ENCODE measurements at regions not wholly inside any gene's neighbourhood (a gene's known extent, or its start where the extent isn't known, plus 50 kb on each side); places are given as distances from the start of the nearest gene placed in this dataset.

- no CpG with 5 or more reads among the region's 2 CpGs for WGBS (ENCODE audit: extremely low coverage, insufficient read length, low lambda C conversion rate)
These were observed 472.0 kb upstream of the KLF6 start for GRCh38 chr10:4256971-4257370.

More at GRCh38 chr10:4256971-4257370, 472.0 kb upstream of the KLF6 start:
- Histone ChIP-seq H2BK15ac (ENCODE audit: low read depth, low read length) (no peak overlapping the region), H3K23ac (ENCODE audit: insufficient read length, low read depth, low read length) (no peak overlapping the region), H3K9ac (ENCODE audit: extremely low read depth, insufficient read length, low read length) (no peak overlapping the region), H2BK12ac (ENCODE audit: insufficient read length, low read depth, low read length) (no peak overlapping the region), H3K4me2 (ENCODE audit: insufficient read depth, insufficient read length, low read length) (no peak overlapping the region), H3K27ac (ENCODE audit: insufficient read length, low read depth, low read length) (no peak overlapping the region), H3K79me1 (ENCODE audit: insufficient read depth, low read depth, low read length, poor library complexity, severe bottlenecking) (no peaks in the 10 kb centered on the region), H3K9me3 (ENCODE audit: control insufficient read depth, low read depth, low read length) (no peaks in the 10 kb centered on the region), H3K27me3 (ENCODE audit: insufficient read depth, low read length) (no peaks in the 10 kb centered on the region), H4K91ac (ENCODE audit: insufficient read length, low read depth, low read length) (no peak overlapping the region), H3K23me2 (ENCODE audit: insufficient read length, low read depth, low read length, poor library complexity, severe bottlenecking) (no peaks in the 10 kb centered on the region), H4K8ac (replicated peaks; ENCODE audit: insufficient read length, low read depth, low read length) (no peak overlapping the region), H2BK20ac (ENCODE audit: low read depth, low read length, poor library complexity, severe bottlenecking) (no peak overlapping the region), H3K14ac (ENCODE audit: insufficient read depth, low read length) (no peak overlapping the region), H3T11ph (ENCODE audit: low read length) (no peak overlapping the region), H3K4me1 (ENCODE audit: insufficient read depth, low read length) (no peaks in the 10 kb centered on the region), H3K56ac (ENCODE audit: insufficient read length, low read depth, low read length) (no peak overlapping the region), H4K5ac (ENCODE audit: insufficient read length, low read depth, low read length) (no peak overlapping the region), H3K18ac (ENCODE audit: insufficient read length, low read depth, low read length) (no peak overlapping the region), H2AK5ac (ENCODE audit: insufficient read length, low read length) (no peak overlapping the region), H3K79me2 (ENCODE audit: insufficient read depth, low read length) (no peaks in the 10 kb centered on the region), H3K4ac (ENCODE audit: low read depth, low read length) (no peak overlapping the region), H4K20me1 (ENCODE audit: control insufficient read depth, insufficient read depth, insufficient read length) (no peaks in the 10 kb centered on the region), H2BK120ac (ENCODE audit: low read depth, low read length, poor library complexity, severe bottlenecking) (no peak overlapping the region), H2BK5ac (ENCODE audit: insufficient read length, low read length) (no peak overlapping the region), H2AFZ (ENCODE audit: low read length) (no peak overlapping the region)
- H3K4me3 Mint-ChIP-seq = no peak overlapping the region
- H3K27ac Mint-ChIP-seq = no peak overlapping the region
- no peak for TF ChIP-seq CTCF (conservative IDR thresholded peaks at IDR 0.05)
- peaks cover 0 to 2% (median 0%) of the 10 kb centered on the region in 3 experiments; a peak in 2 of 7 replicates for H3K36me3 Mint-ChIP-seq (ENCODE audit: insufficient read depth in 1 of 3, low read depth in 3 of 3)
- H3K9me3 Mint-ChIP-seq = peaks cover 0 to 3% of the 10 kb centered on the region in 2 experiments; a peak in 2 of 5 replicates
- DNase-seq = no peak
- no peaks in the 10 kb centered on the region for H3K27me3 Mint-ChIP-seq (ENCODE audit: low read depth)
- H3K4me1 Mint-ChIP-seq = no peaks in the 10 kb centered on the region
